ENCODE measurements at regions not wholly inside any gene's neighbourhood (a gene's known extent, or its start where the extent isn't known, plus 50 kb on each side); places are given as distances from the start of the nearest gene placed in this dataset.
"Not testable (repeated sequence)": the region's sequence is repeated elsewhere in the genome, so short reads cannot be mapped to it uniquely, and the experiment has no call there.

GRCh38 chr2:48220501-48220900, 94.0 kb upstream of the FOXN2 start:
- no peak for DNase-seq (ENCODE audit: low spot score)

DNA sequence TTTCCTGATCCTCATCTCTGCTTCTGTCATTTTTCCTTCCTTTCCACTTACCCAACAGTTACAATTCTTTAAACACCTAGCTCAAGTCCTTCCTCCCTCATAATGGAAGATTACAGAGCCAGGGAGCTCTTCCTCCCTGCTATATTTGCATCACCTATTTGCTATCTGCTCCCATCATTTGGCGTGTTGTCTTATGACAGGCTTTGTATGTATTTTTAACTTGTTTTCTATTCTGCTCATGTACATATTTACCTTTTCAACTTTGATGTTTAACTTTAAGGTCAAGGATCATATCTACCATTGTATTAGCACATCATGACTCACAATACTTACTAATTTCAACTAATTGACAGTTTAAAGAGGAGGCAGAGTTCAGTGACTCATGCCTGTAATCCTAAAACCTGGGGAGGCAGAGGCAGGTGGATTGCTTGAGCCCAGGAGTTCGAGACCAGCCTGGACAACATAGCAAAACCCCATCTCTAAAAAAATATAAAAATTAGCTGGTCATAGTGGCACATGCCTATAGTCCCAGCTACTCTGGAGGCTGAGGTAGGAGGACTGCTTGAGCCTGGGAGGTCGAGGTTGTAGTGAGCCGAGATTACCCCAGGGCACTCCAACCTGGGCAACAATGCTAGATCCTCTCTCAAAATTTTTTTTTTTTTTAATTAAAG, 92.5 kb upstream of the FOXN2 start:
- DNase-seq (ENCODE audit: low spot score): peak; percentile 24

GRCh38 chr2:48227617-48228344, 86.7 kb upstream of the FOXN2 start:
- DNase-seq (ENCODE audit: low spot score): no peak

- DNase-seq (ENCODE audit: low spot score): no peak
These were observed 86.2 kb upstream of the FOXN2 start for GRCh38 chr2:48228345-48228684.

DNA sequence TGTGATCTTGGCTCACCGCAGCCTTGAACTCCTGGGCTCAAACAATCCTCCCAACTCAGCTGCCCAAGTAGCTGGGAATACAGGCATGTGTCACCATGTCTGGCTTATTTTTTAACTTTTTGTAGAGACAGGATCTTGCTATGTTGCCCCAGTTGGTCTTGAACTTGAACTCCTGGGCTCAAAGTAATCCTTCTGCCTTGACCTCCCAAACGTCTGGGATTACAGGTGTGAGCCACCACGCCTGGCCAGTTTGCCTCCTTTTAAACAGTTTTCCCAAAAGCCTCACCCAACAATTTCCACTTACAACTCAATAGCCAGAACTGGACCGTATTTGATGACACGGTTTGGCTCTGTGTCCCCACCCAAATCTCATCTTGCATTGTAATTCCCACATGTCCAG, 85.4 kb upstream of the FOXN2 start:
- DNase-seq (ENCODE audit: low spot score): no peak

GRCh38 chr2:48230834-48231233, 83.6 kb upstream of the FOXN2 start:
- DNase-seq (ENCODE audit: low spot score): no peak

GRCh38 chr2:48232351-48232750, 82.1 kb upstream of the FOXN2 start:
- DNase-seq (ENCODE audit: low spot score): no peak

GRCh38 chr2:48233005-48233404, 81.5 kb upstream of the FOXN2 start:
- DNase-seq (ENCODE audit: low spot score): no peak

GRCh38 chr2:48233824-48234223, 80.7 kb upstream of the FOXN2 start:
- DNase-seq (ENCODE audit: low spot score): not testable (repeated sequence)

GRCh38 chr2:48235076-48235475, 79.4 kb upstream of the FOXN2 start:
- DNase-seq (ENCODE audit: low spot score): no peak

DNA sequence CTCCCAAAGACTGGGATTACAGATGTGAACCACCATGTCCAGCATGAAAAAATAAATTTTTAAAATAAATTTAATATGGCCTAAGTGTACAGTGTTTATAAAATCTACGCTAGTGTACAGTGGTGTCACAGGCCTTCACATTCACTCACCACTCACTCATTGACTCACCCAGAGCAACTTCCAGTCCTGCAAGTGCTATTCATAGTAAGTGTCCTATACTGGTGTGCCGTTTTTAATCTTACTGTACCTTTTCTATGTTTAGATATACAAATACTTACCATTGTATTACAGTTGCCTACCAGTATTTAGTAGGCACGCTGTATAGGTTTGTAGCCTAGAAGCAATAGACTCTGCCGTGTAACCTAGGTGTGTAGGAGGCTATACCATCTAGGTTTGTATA, 76.1 kb upstream of the FOXN2 start:
- no peak for DNase-seq (ENCODE audit: low spot score)

DNA sequence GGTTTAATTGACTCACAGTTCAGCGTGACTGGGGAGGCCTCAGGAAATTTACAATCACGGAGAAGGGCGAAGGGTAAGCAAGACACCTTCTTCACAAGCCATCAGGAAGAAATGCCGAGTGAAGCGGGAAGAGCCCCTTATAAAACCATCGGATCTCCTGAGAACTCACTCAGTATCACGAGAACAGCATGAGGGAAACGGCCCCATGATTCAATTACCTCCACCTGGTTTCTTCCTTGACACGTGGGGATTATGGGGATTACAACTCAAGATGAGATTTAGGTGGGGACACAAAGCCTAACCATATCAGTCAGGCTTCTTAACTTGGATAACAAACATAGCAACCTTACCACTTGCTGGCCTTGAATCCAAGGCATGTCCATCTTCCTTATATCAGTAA, 73.6 kb upstream of the FOXN2 start:
- DNase-seq (ENCODE audit: low spot score): no peak

DNA sequence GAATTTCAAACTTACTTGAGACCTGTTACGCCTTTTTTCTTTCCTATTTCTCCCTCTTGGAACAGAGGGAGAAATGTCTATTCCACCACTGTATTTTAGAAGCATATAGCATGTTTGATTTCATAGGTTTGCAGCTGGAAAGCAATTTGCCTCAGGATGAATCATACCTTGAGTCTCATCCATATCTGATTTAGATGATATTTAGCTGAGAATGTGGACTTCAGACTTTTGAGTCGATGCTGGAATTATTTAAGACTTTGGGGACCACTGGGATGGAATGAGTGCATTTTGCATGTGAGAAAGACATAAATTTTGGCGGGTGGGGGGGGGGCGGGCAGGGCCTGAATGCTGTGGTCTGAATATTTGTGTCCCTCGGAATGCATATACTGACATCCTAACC, 67.3 kb upstream of the FOXN2 start:
- no peak for DNase-seq (ENCODE audit: low spot score)

DNA sequence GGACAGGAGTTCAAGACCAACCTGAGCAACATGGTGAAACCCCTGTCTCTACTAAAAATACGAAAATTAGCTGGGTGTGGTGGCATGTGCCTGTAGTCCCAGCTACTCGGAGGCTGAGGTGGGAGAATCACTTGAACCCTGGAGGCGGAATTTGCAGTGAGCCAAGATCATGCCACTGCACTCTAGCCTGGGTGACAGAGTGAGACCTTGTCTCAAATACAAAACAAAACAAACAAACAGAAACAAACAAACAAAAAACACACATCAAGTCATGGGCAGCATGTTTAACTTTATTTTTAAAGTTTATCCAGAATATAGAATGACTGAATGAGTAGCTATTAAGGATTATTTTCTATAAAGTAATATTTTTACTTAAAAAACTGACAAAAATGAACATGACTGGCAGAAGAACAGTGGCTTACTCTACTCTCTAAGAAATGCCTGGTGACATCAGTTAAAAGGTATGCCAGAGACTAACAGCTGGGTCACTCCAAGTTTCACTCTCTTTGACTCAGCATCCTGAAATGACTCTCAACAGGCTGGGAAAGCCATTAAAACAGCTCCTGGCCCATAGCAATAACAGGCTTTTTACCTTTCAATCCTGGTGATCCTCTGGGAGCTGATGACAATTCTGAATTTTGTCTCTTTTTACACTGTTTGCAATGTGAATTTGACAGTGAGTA, 66.1 kb upstream of the FOXN2 start:
- DNase-seq (ENCODE audit: low spot score): no peak

GRCh38 chr2:48249025-48249424, 65.5 kb upstream of the FOXN2 start:
- DNase-seq (ENCODE audit: low spot score): no peak

- DNase-seq (ENCODE audit: low spot score): peak; percentile 12
These were observed 64.6 kb upstream of the FOXN2 start for GRCh38 chr2:48249631-48250473.

GRCh38 chr2:48250474-48250844, 64.0 kb upstream of the FOXN2 start:
- no peak for DNase-seq (ENCODE audit: low spot score)

DNA sequence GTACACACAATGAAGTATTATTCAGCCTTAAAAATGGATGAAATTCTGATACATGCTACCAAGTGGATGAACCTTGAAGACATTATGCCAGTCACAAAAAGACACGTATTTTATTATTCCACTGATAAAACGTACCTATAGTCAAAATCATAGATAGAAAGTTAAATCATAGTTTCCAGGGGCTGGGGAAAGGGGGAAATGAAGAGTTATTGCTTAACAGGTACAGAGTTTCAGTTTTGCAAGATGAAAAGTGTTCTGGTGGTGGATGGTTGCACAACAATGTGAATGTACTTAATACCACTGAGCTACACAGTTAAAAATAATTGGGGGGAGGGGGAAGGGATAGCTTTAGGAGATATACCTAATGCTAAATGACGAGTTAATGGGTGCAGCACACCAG, 63.5 kb upstream of the FOXN2 start:
- no peak for DNase-seq (ENCODE audit: low spot score)

DNA sequence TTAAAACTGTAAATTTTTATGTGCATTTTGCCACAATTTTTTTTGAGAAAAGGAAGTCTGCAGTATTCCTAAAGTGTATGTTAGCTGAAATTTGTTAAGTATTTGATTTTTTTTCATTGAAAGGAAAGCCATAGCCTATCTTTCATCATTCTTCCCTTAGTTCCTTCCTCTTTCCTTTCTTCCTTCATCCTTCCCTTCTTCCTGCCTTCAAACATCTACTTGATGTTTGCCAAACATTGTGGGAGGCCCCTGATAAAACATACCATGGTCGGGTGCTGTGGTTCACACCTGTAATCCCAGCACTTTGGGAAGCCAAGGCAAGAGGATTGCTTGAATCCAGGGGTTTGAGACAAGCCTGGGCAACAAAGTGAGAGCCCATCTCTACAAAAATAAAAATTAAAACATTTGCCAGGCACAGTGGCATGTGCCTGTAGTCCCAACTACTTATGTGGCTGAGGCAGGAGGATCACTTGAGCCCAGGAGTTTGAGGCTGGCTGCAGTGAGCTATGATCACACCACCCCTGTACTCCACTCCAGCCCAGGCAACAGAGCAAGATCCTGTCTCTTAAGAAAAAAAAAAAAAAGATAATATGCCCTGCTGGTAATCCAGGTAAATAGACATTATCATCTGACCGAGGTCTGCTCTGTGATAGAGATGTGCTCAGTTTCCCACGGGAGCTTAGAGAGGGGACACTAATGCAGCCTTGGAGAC, 62.9 kb upstream of the FOXN2 start:
- no peak for DNase-seq (ENCODE audit: low spot score)

DNA sequence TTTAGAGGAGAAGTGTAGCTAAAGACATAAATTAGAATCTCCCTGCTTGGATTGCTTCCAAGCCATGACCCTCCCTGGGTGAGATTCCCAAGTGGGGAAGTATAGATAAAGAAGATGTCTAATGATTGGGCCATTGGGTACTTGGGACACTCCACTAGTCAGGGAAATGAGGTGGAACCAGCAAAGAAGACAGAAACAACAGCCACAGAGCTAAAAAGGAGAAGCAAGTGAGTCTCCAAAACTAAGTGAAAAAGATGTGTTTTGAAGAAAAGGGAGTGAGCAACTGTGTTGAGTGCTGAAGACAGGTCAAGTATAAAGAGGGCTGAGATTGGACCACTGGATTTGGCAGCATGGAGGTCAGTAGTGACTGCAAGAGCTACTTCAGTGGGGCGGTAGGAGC, 61.2 kb upstream of the FOXN2 start:
- DNase-seq (ENCODE audit: low spot score): no peak

DNA sequence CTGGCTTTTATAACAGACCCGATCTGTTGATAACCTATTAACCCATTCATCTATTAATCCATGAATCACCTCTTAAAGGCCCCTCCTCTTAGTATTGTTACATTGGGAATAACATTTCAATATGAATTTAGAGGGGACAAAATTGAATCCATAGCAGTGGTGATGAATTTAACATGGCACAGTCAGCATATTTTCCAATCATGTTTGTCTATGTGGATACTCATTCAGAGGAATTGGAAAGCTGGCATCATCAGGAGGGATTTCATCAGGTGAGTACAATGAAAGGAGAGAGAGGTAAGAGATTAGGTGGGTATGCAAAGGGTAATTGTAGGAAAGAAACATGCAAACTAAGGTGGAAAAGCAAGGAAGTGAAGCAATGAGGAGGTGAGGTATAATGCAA, 59.6 kb upstream of the FOXN2 start:
- no peak for DNase-seq (ENCODE audit: low spot score)

- DNase-seq (ENCODE audit: low spot score): no peak
These were observed 57.0 kb upstream of the FOXN2 start for GRCh38 chr2:48257456-48257855.
